Kidney (tissue), 13 donors: ENCODE measurements at regions not wholly inside any gene's neighbourhood (a gene's known extent, or its start where the extent isn't known, plus 50 kb on each side); places are given as distances from the start of the nearest gene placed in this dataset.

Experiments
- DNase-seq, 5 donors: peaks; one replicate each; pipeline ENCODE4 v3.0.0-alpha.2; 2013 to 2020
- FAIRE-seq: peaks from 2 replicates; lab custom pipeline; 2012; peaks lifted over from hg19 to GRCh38; lab: Jason Lieb, UNC
- H3K27ac ChIP-seq, 2 donors: one replicate each; pipeline ENCODE4 v1.7.0; 2013; ENCODE audit warnings: low read depth in 2 of 2, low read length in 2 of 2, inconsistent platforms in 1 of 2
- H3K27me3 ChIP-seq: one replicate; pipeline ENCODE4 v1.7.1; 2013; ENCODE audit warnings: low read length, inconsistent platforms; ENCODE audit not compliant: control insufficient read depth, insufficient read depth
- H3K36me3 ChIP-seq, 3 donors: one replicate each; pipeline versions ENCODE4 v1.7.0 to v1.7.1; 2013; ENCODE audit warnings: low read length in 3 of 3, control low read depth in 1 of 3, inconsistent platforms in 1 of 3; ENCODE audit not compliant: insufficient read depth in 3 of 3, control insufficient read depth in 2 of 3
- H3K4me1 ChIP-seq, 3 donors: one replicate each; pipeline versions ENCODE4 v1.7.0 to v1.7.1; 2013; ENCODE audit warnings: low read length in 3 of 3, inconsistent platforms in 1 of 3, low read depth in 1 of 3; ENCODE audit not compliant: control insufficient read depth in 2 of 3, insufficient read depth in 2 of 3
- H3K4me3 ChIP-seq, 3 donors: one replicate each; pipeline versions ENCODE4 v1.7.0 to v1.8.1; 2013; ENCODE audit warnings: low read length in 3 of 3, control low read depth in 1 of 3, inconsistent platforms in 1 of 3
- H3K9ac ChIP-seq, 3 donors: one replicate each; pipeline versions ENCODE4 v1.7.0 to v1.7.1; 2013; ENCODE audit warnings: low read length in 3 of 3, control low read depth in 1 of 3, inconsistent platforms in 1 of 3
- H3K9me3 ChIP-seq, 3 donors: one replicate each; pipeline versions ENCODE4 v1.7.0 to v1.7.1; 2013; ENCODE audit warnings: low read length in 3 of 3, control low read depth in 1 of 3, inconsistent platforms in 1 of 3; ENCODE audit not compliant: control insufficient read depth in 2 of 3, insufficient read depth in 1 of 3
- CTCF ChIP-seq: IDR thresholded peaks from 3 replicates; pipeline ENCODE4 v1.5.1; 2012; ENCODE audit warnings: mild to moderate bottlenecking, moderate library complexity, borderline replicate concordance; ENCODE audit not compliant: insufficient read depth; ENCODE audit errors: extremely low read depth
- intact Hi-C: fragments of 100-400 bp; cut with DNase I; formaldehyde crosslinking; loops from one replicate; pipeline ENCODE4 v1.11.1; 2022
- donor health status: control.
- donor health status: control.
- donor health status: control.
- donor health status: control.
- donor health status: control.
- donor health status: DM: yes; HTN: yes; CAD: no.
- donor health status: Normal renal cell carcinoma (clear cell type).

GRCh38 chr13:73952648-73953047, 181.6 kb downstream of the KLF12 start:
- no peak for TF ChIP-seq CTCF
- intact Hi-C loops, result no loop called here
- FAIRE-seq (no peak), DNase-seq (no peak)
- Histone ChIP-seq H3K27ac (no peak overlapping the region), H3K36me3 (no peaks in the 10 kb centered on the region), H3K4me1 (peaks cover 0 to 2% (median 0%) of the 10 kb centered on the region in 3 donors), H3K4me3 (no peak overlapping the region), H3K9ac (no peak overlapping the region), H3K27me3 (no peaks in the 10 kb centered on the region), H3K9me3 (no peaks in the 10 kb centered on the region)

GRCh38 chr13:73948848-73949529, 185.2 kb downstream of the KLF12 start:
- intact Hi-C loops, result no loop called here
- no peak for FAIRE-seq
- H3K27me3 ChIP-seq, result no peaks in the 10 kb centered on the region
- no peak overlapping the region for H3K27ac ChIP-seq
- DNase-seq, result no peak
- no peak overlapping the region for H3K9ac ChIP-seq
- no peaks in the 10 kb centered on the region for H3K9me3 ChIP-seq
- H3K4me1 ChIP-seq, result no peaks in the 10 kb centered on the region
- no peak overlapping the region for H3K4me3 ChIP-seq
- no peaks in the 10 kb centered on the region for H3K36me3 ChIP-seq
- no peak for TF ChIP-seq CTCF

GRCh38 chr13:73945871-73946270, 188.3 kb downstream of the KLF12 start:
- no peaks in the 10 kb centered on the region for H3K4me1 ChIP-seq
- H3K36me3 ChIP-seq, result no peaks in the 10 kb centered on the region
- H3K4me3 ChIP-seq, result no peak overlapping the region
- H3K27me3 ChIP-seq, result no peaks in the 10 kb centered on the region
- H3K9me3 ChIP-seq, result no peaks in the 10 kb centered on the region
- no peak for FAIRE-seq
- no peak for TF ChIP-seq CTCF
- intact Hi-C loops, result no loop called here
- H3K9ac ChIP-seq, result no peak overlapping the region
- no peak overlapping the region for H3K27ac ChIP-seq
- DNase-seq, result no peak

GRCh38 chr13:73945382-73945781, 188.8 kb downstream of the KLF12 start:
- FAIRE-seq (no peak), DNase-seq (no peak)

More at GRCh38 chr13:73945382-73945781, 188.8 kb downstream of the KLF12 start:
- Histone ChIP-seq H3K27me3 (no peaks in the 10 kb centered on the region), H3K9me3 (no peaks in the 10 kb centered on the region), H3K36me3 (no peaks in the 10 kb centered on the region), H3K27ac (no peak overlapping the region), H3K4me3 (no peak overlapping the region), H3K4me1 (no peaks in the 10 kb centered on the region), H3K9ac (no peak overlapping the region)
- no peak for TF ChIP-seq CTCF
- intact Hi-C loops, result no loop called here
